ENCODE measurements at regions not wholly inside any gene's neighbourhood (a gene's known extent, or its start where the extent isn't known, plus 50 kb on each side); places are given as distances from the start of the nearest gene placed in this dataset.
"Not testable (repeated sequence)": the region's sequence is repeated elsewhere in the genome, so short reads cannot be mapped to it uniquely, and the experiment has no call there.

DNA sequence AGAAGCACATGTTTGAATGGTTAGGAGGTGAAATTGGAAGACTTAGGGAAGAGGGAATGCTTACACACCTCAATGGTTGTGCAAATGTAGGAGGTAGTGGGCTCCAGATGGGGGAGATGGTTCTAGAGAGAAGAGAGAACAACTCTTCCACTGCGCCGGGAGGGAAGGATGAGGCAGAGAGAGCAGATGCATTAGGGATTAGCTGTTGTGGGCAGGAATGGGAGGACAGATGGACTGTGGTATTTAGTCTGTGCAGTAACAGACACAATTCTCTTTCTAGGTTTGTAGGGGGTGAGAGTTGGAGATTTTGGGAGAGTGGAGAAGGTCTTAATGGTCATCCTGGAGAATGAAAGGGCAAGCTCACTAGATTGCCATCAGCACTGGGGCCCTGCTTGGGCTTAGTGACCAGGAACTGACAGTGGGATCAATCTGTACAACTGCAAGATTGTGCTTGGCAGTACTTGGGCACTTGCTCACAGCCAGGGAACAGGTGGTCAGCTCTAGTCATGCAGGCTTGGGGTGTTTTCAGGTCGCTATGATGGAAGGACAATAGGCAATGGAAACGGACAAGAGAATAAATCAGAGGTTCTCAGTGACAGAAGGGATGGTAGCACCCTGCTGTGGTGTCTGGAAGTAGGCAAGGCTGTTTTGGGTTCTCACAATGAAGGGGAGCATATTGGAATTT is 182.0 kb upstream of the MYLIP start:
- DNase-seq, result no peak
- in situ Hi-C loops (cut with MboI; ENCODE audit: low pct_unique_long_range_greater_than_20kb, low sequenced_read_pairs), result no loop called here

DNA sequence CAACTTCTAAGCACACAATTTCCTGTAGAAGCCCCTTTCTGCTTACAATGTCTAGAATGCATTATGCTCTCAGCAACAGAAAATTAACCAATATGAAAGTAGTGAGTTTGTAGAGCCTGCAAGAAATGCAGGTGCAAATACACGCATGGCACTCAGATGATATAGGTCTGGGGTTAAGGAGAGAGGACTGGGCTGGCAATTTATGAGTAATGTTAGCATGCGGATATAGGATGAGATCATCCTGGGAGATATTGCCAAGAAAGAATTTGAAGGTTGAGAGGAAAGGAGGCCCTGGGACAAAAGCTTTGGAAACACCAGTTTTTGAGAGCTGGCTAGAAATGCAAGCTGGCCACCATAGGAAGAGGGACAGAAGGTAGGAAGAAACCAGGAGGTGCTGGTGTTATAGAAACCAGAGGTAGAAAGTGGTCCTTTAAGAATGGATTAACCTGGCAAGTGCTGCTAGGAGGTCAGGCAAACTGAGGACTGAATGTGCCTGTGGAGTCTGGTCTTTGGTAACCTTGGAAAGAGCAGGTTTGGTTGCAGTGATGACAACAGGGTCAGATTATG is 183.2 kb upstream of the MYLIP start:
- no peak for DNase-seq
- in situ Hi-C loops (cut with MboI; ENCODE audit: low pct_unique_long_range_greater_than_20kb, low sequenced_read_pairs), result no loop called here

DNA sequence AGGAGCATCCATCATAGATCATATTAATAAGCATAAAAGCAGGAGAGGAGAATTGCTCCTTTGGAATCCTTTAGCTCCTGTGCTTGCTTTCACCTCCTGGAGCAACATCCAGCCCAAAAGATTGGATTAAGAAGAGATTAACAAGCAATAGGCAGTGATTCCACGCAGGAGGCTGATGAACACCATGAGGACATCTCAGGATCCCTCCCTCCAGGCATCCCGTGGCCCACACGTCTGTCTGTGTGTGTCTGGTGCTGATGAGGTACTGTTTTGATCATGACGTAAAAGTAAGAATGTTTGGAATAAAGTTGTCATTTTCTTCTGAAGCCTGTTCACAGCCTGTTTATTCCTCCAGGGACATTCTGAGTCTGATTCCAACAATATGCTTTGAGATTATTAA is 185.5 kb upstream of the MYLIP start:
- in situ Hi-C loops (cut with MboI; ENCODE audit: low pct_unique_long_range_greater_than_20kb, low sequenced_read_pairs), result no loop called here
- no peak for DNase-seq

DNA sequence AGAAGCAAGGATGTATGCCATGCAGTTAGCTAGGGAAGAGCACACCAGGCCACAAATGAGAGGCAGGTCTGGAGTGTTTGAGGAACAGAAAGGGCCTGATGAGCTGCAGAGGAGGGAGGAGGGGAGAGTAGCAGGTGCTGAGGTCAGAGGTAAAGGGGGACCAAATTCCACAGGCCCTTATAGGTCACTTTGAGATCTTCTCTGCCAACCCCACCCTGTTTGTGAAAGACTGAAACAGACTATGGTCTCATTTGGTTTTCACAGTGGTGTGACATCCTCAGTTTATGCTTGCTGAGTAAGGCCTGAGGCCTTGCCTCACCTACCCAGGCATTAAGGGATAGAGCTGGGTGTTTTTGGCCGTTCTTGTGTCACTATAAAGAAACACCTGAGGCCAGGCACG is 187.7 kb upstream of the MYLIP start:
- DNase-seq, result no peak
- in situ Hi-C loops (cut with MboI; ENCODE audit: low pct_unique_long_range_greater_than_20kb, low sequenced_read_pairs), result no loop called here

DNA sequence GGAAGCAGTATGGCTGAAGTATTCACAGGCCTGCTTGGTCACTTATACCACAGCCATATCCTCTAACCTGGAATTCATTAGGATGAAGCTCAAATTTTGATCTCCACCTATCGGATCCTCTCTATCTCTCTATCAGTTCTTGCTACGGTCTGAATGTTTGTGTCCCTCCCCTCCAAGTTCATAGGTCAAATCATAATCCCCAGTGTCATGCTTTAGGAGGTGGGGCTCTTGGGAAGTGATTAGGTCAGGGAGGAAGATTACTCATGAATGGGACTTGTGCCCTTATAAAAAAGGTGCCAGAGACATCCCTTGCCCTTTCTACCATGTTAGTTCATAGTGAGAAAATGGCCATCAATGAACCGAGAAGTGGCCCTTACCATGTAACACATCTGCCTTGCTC is 190.8 kb upstream of the MYLIP start:
- DNase-seq, result no peak

DNA sequence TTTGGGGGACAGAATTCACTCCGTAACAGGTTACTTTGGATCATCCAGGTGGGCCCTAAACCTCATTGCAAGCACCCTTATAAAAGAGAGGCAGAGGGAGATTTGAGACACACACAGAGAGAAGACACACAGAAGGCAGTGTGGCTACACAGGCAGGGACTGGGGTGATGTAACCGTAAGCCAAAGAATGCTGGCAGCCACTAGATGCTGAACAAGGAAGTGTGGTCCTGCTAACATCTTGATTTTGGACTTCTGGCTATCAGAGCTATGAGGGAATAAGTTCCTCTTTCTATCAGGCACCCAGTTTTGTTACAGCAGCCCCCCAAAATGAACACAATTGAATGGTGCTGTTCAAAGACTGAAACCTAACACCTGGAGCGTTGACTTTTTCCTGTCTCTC is 191.3 kb upstream of the MYLIP start:
- DNase-seq, result no peak
- in situ Hi-C loops (cut with MboI; ENCODE audit: low pct_unique_long_range_greater_than_20kb, low sequenced_read_pairs), result no loop called here

More for the DNA sequence above, 190.8 kb upstream of the MYLIP start:
- in situ Hi-C loops (cut with MboI; ENCODE audit: low pct_unique_long_range_greater_than_20kb, low sequenced_read_pairs), result no loop called here

DNA sequence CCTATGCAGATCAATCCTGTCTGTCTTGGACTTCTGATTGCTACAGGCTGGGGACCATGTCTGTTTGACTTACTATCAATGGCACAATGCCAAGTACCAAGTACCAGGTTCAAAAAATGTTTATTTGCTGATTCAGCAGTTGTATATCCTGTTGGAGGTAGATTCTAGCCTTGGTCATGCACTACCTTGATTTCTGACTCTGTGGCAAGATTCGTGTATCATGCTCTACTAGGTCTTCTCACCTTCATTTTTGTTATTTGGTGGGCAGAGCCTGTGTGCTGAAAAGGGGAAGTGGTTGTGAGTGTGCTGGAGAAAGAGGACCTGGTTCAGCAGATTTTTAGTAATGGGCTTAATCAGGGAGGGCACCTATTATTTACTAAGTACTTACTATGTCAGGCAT is 192.4 kb upstream of the MYLIP start:
- peak; percentile 84 for DNase-seq
- in situ Hi-C loops (cut with MboI; ENCODE audit: low pct_unique_long_range_greater_than_20kb, low sequenced_read_pairs), result no loop called here

DNA sequence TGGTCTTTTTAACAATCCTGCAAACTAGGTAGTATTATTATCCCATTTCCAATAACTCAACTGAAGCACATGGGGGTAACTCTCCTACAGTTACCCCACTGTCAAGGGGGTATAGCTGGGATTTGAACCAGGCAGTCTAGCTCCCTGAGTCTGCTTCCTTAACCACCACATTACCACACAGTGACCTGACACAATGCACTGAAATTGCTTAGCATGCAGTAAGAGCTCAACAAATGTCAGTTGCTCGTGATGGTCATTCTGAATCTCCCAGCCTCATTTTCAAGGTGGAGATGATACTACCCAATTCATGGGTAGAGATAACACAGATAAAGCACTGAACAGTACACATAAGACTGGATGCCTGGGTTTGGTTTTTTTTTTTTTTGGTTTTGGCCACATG is 193.2 kb upstream of the MYLIP start:
- in situ Hi-C loops (cut with MboI; ENCODE audit: low pct_unique_long_range_greater_than_20kb, low sequenced_read_pairs), result no loop called here

DNA sequence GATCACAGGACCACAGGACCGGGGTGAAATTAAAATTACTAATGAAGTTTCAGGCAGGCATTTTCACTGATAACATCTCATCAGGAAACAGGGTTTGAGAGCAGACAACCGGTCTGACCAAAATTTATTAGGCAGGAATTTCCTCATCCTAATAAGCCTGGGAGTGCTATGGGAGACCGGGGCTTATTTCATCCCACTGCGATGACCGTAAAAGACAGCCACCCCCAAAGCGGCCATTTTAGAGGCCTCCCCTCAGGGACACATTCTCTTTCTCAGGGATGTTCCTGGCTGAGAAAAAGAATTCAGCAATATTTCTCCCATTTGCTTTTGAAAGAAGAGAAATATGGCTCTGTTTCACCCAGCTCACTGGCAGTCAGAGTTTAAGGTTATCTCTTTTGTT is 197.2 kb upstream of the MYLIP start:
- in situ Hi-C loops (cut with MboI; ENCODE audit: low pct_unique_long_range_greater_than_20kb, low sequenced_read_pairs); DNase-seq: not testable (repeated sequence)

More for the DNA sequence above, 193.2 kb upstream of the MYLIP start:
- no peak for DNase-seq

DNA sequence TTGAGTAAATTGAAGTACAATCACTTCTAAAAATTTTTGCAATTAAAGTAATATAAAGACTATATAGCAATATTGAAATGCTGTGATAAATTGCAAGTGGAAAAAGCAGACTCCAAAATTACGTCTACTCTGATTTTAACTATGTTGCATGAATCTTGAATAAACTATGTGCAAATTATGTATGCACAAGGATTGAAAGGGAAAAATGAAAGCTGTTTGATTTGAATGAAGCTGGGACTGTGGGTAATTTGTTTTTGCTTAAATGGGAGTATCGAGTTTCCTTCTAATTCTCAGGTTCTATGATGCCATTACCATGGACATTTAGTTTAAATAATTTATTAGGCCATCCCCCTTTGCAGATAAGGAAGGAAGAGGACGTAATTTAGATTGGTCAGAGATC is 198.7 kb upstream of the MYLIP start:
- in situ Hi-C loops (cut with MboI; ENCODE audit: low pct_unique_long_range_greater_than_20kb, low sequenced_read_pairs), result no loop called here

DNA sequence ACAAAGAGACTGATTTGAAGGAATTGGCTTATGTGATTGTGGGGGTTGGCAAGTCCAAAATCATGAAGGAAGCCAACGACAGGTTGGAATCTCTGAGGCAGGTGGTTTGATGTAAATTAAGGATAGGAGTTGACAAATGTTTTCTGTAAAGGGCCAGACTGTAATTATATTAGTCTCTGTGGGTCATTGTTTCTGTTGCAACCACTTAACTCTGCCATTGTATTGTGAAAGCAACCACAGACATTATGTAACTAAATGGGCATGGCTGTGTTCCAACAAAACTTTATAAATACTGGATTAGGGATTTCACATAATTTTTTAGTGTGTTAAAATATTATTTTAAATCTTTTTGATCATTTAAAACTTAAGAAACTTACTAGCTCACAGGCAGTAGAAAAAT is 199.2 kb upstream of the MYLIP start:
- peak; percentile 31 for DNase-seq
- in situ Hi-C loops (cut with MboI; ENCODE audit: low pct_unique_long_range_greater_than_20kb, low sequenced_read_pairs), result no loop called here

More for the DNA sequence above, 198.7 kb upstream of the MYLIP start:
- DNase-seq, result no peak

DNA sequence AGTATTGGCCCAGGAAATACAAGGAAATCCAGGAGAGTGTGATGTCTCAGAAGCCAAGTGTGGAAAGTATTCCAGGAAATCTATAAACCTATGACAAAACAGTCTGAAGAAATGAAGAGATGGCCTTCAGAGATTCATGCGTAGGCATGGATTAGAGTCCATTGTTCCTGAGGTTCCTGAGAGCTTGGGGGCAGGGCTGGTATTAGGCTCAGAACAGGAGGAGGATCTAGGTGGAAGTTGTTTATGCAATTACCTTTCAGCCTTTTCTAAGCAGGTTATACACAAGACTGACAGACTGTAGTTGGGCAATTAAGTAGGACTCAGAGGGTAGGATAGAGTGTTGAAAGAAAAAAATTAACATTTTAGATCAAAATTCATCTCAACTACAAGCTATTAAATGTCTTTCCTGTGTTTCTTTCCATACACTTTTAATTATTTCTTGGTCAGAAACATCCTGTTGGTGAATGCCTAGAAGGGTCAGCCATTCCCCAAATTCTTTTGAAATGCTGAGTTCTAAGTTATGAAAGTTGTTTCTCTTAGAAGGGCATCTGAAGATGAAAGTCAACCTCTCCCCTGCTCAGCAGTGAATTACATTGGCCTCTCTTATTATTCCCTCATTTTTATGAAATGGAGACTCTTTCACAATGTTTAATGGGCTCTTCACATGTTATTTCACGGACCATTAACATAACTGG is 201.2 kb upstream of the MYLIP start:
- in situ Hi-C loops (cut with MboI; ENCODE audit: low pct_unique_long_range_greater_than_20kb, low sequenced_read_pairs), result no loop called here
- no peak for DNase-seq

DNA sequence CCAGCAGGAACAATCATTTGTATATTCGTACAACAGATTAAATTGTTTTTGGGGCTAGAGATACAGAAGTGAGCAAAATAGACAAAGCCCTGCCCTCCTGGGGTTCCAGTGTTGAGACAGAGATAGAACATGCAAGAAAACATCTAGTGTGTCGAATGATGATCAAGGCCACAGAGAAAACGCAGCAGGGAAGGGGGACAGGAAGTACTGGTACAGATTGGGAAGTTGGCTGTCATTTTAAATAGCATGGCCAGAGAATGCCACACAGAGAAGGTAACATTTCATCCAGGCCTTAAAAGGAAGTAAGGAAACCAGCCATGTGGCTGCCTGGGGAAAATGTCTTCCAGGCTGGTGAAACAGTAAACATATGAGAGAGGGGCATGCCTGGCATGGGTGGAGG is 202.6 kb upstream of the MYLIP start:
- in situ Hi-C loops (cut with MboI; ENCODE audit: low pct_unique_long_range_greater_than_20kb, low sequenced_read_pairs), result no loop called here
- DNase-seq, result peak; percentile 55

DNA sequence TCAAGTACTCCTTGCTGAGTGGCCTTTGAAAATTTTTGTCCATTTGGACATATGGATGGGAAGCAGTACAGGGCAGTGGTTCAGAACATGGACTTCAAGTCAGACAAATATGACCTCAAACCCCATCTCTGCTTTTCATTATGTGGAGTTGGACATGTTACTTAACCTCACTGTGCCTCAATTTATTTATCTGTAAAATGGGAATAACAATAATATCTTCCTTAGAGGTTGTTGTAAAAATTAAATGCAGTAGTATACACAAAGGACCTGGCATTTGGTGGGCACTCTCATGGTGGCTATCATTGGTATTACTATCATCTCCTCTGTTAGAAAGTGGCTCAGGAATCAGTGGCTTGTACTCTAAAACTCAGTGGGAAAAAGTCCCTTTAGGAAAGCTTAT is 204.0 kb upstream of the MYLIP start:
- no peak for DNase-seq
- in situ Hi-C loops (cut with MboI; ENCODE audit: low pct_unique_long_range_greater_than_20kb, low sequenced_read_pairs), result no loop called here

DNA sequence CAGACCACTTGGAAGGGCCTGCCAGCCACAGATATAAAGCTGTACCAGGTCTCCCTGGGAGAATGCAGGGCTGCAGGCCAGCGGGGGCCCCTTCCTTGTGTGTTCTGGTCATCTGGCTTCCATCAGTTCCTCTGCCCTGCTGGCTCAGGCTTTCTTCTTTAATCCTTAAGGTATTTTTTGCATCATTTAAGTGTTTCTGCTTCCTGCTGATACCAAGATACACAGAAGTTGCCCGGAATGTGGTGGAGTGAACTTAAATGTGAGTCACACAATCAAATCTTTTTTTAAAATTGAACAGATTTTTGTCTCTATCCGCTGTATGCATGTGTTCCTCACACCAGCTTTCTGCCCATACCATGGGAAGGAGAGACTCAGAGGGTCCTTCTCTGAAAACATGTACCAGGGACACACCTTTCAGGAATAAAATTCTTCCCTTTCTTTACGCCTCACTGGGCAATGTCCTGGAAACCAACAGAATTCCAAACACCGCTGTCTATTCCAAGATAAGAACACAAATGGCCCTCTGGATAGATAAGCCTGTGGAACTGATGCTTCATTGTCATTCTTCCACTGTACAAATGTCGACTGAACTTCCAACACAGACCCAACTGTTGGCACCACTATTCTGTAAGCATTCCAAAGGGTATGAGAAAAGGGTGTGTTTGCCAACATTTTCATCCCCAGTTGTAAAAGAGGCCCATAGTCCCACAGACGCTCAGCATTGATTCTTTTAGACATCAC is 206.2 kb upstream of the MYLIP start:
- peak; percentile 85 for DNase-seq
- in situ Hi-C loops (cut with MboI; ENCODE audit: low pct_unique_long_range_greater_than_20kb, low sequenced_read_pairs), result no loop called here

DNA sequence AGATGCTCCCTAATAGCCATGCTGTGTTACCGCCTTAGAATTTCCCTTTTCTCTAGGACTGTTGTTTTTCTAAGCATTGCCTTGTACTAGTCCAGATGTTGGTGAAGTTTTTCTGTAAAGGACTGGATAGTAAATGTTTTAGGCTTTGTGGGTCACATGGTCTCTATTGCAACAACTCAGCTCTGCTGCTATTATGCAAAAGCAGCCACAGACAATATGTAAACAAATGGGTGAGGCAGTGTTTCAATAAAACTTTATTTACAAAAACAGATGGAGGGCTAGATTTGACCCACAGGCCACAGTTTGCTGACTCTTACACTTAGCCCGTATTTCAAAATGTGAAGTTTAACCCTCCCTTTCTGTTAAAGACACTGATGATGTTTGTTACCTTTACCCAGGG is 207.6 kb upstream of the MYLIP start:
- in situ Hi-C loops (cut with MboI; ENCODE audit: low pct_unique_long_range_greater_than_20kb, low sequenced_read_pairs), result no loop called here
- DNase-seq, result no peak

DNA sequence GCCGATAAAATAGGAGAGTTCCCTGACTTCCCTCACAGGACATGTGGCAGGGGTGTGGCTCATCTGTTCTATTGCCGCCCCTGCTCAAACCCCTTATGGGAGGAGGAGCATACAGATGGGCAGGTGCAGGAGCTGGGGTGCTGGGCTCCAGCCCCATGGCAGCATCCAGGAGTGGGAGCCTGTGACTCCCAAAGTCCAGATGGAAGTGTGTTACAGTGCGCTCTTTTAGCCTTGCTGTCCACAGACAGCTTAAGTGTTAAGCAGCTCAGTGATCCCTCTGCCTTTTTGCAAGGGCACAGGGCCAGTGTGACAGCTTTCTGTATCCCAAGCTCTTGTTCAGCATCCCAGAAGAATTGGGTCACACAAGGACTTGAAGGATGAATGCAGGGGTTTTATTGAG is 212.3 kb upstream of the MYLIP start:
- no peak for DNase-seq
- in situ Hi-C loops (cut with MboI; ENCODE audit: low pct_unique_long_range_greater_than_20kb, low sequenced_read_pairs), result no loop called here

DNA sequence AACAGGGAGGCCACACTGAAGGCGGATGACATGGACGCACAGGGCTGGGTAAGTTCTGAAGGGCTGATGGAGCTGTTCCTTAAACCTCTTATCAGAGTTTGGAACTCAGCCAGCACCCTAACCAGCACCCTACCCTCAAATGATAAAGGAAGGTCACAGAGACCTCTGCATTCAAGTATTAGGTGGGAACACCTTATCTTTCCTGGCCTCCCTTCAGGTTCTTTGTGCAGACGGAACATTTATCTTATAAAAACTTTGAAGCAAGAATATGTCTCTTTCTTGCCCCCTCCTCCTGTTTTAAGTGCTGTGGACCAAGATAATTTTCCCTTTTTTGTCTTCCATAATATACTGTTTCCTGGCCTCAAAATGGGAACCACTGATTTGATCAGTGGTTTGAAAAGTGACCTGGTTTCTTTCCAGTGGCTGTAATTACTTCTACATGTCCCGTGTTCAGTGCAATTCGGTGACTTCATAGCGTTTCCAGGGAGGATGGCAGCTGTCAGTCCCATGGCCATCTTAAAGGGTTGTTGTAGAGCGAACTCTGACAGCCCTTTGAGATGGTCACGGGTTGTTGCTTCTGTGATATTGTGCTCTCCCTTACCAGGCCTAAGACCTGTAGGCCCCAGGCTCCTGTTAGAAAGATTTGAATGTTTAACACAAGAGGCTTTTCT is 213.2 kb upstream of the MYLIP start:
- no peak for DNase-seq
- in situ Hi-C loops (cut with MboI; ENCODE audit: low pct_unique_long_range_greater_than_20kb, low sequenced_read_pairs), result no loop called here

DNA sequence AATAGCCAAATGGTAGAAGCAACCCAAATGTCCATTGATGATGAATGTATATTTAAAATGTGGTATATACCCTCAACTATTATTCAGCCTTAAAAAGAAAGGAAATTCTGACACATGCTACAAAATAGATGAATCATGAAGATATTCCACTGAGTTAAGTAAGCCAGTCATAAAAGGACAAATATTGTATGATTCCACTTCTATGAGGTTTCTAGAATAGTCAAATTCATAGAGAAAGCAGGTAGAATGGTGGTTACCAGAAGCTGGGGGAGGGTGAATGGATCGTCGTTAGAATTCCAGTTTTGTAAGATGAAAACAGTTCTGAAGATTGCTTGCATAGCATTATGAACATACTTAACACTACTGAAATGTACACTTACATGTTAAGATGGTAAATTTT is 214.3 kb upstream of the MYLIP start:
- in situ Hi-C loops (cut with MboI; ENCODE audit: low pct_unique_long_range_greater_than_20kb, low sequenced_read_pairs), result no loop called here
- no peak for DNase-seq

DNA sequence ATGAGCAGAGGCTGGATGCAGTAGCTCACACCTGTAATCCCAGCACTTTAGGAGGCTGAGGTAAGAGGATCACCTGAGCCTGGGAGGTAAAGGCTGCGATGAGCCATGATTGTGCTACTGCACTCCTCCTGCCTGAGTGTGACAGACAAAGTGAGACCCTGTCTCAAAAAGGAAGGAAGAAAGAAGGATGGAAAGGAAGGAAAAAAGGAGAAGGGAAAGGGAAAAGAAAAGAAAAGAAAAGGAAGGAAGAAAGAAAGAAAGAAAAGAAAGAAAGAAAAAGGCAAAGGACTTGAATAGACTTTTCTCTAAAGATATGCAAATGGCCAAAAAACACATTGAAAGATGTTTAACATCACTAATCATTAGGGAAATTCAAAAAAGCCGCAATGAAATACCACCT is 215.3 kb upstream of the MYLIP start:
- in situ Hi-C loops (cut with MboI; ENCODE audit: low pct_unique_long_range_greater_than_20kb, low sequenced_read_pairs), result no loop called here

More for the DNA sequence above, 215.3 kb upstream of the MYLIP start:
- DNase-seq, result no peak

All from KBM-7 (cell line).